Astrocyte of the hippocampus (primary cell): ENCODE measurements at regions not wholly inside any gene's neighbourhood (a gene's known extent, or its start where the extent isn't known, plus 50 kb on each side); places are given as distances from the start of the nearest gene placed in this dataset.

Source experiments
- DNase-seq: peaks from one replicate; pipeline ENCODE4 v3.0.0; 2011; ENCODE audit warnings: low read depth, low spot score

DNA sequence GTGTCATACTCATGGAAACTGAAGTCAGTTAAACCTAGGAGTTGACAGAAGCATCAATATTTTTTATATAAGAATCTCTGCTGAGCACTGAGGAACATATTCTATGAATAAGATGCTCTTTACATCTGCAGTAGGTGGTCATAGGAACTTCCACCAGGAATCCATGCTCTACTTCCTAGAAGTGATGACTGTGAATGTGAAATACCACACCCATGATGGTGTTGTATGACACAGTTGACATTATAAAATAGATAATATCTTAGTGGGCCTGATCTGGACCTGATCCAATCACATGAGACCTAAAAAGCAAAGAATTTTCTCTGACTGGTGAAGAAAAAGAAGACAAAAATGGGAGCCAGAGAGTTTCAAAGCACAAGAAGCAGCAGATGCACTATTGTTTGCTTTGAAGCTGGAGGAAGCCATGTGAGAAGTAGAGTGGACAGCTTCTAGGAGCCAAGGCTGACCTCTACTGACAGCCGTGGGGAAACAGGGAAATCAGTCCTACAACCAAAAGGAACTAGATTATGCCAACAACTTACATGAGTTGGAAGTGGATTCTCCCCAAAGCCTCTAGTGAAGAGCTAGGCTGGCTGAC lies 68.6 kb upstream of the HS3ST1 start:
- no peak for DNase-seq

DNA sequence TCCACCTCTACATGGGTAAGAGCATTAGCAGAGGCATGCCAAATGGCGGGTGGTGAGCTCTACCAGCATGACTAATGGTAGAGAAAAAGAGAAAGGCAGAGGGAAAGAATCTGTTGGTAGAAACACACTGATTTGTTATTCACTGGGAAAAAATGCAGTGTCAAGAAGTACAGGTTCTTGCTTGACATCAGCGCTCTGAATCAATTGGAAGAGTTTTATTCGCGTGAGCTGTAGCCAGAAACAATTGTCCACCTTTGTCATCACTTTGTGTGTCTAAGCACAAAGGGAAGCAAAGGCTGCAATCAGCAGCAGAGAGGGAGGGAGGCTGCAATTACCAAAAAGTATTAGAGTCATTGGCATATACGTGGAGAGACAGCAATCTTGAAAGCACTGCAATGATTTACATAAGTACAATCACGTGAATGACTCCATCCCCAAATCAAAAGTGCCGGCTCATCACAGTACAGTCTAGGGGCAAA lies 67.7 kb upstream of the HS3ST1 start:
- DNase-seq: peak; percentile 40

DNA sequence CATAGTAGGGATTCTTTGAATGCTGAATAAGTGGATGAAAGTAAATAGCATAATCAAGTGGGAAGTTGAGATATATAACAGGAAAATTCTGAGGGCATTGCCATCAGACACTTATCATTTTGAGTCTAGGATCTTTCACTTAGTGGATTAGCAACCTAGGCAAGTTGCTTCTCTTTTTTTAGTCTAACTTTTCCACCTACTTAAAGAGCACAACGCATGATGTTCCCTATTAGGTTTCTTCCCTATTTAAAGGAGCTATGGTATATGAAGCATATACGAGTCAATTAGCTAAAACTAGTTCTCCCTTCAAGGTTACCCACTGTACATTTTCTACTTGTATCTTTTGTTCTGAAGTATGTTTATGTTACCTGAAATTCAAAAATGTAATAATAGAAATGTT lies 67.1 kb upstream of the HS3ST1 start:
- DNase-seq: no peak

GRCh38 chr4:11495291-11495690 lies 66.6 kb upstream of the HS3ST1 start:
- no peak for DNase-seq

DNA sequence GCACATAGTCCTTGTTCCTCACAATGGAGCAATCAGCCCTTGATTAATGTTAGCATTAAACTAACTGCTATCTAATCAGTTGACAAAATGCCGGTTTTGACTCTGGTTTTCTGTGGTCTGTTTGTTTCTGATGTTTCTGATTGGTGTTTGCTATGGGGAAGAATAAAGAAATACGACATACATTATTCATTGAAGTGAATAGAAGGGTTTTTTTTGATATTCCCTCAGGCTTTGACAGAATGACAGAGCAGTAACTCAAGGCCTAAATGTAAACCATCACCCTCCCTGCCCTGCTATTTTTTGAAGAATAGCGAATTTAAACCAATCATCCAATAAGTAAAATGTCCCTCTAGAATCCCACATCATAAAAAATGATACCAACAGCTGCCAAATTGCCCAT lies 65.5 kb upstream of the HS3ST1 start:
- no peak for DNase-seq

DNA sequence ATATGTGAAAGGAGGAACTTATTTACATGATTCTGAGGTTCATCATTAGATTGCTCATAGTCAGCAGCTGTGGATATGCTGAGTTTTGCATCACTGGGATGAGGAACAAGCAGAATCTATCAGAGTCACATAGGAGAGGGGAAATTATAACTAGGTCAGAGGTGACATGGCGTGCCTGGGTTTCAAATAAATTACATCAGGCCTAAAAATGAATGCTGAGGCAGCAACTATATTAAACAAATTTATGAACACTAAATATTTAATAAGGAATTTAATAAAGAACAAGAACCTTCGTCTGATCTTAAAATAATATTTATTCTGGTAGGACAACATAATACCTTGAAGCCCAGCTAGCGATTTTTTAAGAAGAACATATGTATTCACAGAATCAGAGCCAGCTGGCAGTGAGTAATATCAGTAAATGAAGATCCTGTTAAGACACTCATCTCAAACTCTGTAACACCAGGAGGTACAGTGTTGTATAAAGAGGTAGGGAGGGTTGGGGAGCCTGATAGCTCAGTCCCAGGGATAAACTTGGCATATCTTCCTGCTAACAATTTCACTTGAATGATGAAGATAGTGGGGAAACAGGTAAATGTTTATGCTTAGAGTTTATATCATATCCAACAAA lies 60.9 kb upstream of the HS3ST1 start:
- no peak for DNase-seq

- no peak for DNase-seq
Measured at GRCh38 chr4:11488657-11489452, 60.2 kb upstream of the HS3ST1 start.

DNA sequence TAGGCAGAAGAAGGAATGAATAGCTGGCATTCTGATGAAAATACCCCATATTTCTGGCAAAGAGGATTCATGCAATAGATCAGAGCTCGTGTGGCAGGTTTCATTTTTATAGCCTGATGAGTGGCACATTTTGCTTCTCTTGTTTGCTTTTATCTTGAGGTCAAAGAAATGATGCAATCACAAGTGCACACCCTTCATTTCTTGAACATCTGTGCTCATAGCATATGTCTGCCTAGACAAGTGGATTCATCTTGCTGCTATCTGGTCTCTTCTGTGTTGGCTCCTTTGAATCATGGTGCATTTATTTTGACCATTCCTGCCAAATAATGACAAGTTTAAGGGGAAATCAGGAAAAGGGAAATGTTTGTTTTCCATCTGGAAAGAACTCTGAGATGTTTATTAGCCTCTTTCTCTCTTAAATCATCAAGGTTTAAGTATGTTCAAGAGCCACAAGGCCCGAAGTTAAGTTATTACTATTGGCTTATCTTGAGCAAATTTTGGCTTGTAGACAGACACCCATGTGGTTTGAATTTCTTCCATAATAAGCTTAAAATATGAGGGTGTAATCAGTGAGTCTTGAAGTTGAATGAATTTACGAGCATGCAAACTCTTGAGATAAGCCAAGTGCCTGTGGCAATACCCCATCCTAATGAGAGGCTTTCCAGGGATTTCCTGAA lies 59.3 kb upstream of the HS3ST1 start:
- DNase-seq: peak; percentile 20

DNA sequence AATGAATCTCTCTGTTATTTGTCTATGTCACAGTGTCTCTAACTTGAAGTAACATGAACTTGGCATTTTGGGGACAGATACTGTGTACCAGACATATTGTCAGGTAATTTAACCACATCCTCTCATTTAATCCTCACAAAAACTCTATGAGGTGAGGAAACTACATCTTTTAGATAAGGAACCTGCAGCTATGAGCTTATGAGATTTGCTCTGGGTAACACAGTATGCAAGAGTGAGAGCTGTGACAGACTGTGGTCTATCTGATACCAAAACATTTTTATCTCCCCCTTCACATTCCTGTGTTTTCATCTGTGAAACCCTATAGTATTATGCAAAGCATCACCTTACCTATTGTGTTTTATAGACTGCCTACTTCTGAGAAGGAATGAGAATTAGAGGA lies 58.4 kb upstream of the HS3ST1 start:
- no peak for DNase-seq

DNA sequence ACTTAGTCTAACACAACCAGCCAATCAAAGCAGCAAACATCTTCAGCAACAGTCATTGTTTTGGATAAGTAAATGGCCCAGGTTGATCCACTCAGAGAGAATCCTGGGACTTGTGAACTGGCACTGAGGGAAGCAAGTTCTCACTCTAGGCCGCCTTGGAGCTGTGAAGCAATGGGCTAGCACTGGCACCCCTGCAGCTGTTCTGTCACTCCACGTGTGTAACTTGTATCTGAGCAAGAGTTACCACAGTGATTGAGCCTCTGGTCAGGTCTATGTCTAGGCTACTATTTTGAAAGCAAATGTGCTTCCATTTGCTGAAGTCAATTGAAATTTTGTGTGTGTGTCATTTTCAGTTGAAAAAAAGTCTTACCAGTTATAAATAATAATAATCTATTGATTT lies 57.2 kb upstream of the HS3ST1 start:
- no peak for DNase-seq

GRCh38 chr4:11484531-11484930 lies 55.8 kb upstream of the HS3ST1 start:
- DNase-seq: no peak

DNA sequence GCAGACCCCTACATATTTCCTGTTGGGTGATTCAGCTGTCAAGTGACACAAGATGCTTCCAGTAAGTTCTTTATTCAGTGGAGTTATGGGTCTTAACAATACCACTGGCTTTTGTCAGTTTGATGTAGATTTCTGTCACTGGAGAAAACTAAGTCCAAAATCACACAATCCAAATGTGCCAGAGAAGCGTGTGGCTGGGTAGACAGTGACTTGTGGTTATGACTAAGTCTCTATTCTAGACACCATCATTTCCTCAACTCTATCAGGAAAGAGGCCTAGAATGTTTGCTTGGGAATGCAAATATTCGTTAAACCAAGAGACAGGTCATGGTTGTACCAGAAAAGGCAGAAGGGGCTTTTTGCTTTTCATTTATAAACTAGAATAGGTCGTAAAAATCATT lies 54.4 kb upstream of the HS3ST1 start:
- peak; percentile 24 for DNase-seq

DNA sequence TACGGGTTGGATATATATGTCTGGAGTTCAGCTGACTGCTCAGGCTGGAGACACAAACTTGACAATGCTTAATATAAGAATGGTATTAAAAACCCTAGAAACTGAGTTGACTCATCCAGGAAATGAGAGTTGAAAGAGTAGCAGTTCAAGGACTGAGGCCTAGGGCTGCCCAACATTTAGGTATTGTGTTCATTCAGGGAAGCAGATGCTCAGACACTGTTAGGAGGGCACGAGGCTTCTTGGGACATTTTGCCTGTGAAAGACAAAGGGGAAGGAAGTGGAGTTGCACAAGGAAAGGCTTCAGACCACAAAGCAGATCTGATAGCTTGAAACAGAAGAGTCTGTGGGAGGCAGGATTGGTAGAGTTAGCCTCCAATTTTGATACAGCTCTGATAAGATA lies 52.0 kb upstream of the HS3ST1 start:
- no peak for DNase-seq
